ENCODE measurements at regions not wholly inside any gene's neighbourhood (a gene's known extent, or its start where the extent isn't known, plus 50 kb on each side); places are given as distances from the start of the nearest gene placed in this dataset.

- TF ChIP-seq CTCF (conservative IDR thresholded peaks at IDR 0.05 in 1 of 2, IDR thresholded peaks at IDR 0.05 in 1 of 2; ENCODE audit: low read depth in 1 of 2, low read length in 2 of 2) (no peak), EZH2 (IDR thresholded peaks at IDR 0.05; ENCODE audit: low read length, missing control alignments) (no peak)
Observed at GRCh38 chr2:2520401-2520811, 189.3 kb upstream of the MYT1L start.

Data from fibroblast of lung (primary cell).